ENCODE measurements at regions not wholly inside any gene's neighbourhood (a gene's known extent, or its start where the extent isn't known, plus 50 kb on each side); places are given as distances from the start of the nearest gene placed in this dataset.
"Not testable (repeated sequence)": the region's sequence is repeated elsewhere in the genome, so short reads cannot be mapped to it uniquely, and the experiment has no call there.

DNA sequence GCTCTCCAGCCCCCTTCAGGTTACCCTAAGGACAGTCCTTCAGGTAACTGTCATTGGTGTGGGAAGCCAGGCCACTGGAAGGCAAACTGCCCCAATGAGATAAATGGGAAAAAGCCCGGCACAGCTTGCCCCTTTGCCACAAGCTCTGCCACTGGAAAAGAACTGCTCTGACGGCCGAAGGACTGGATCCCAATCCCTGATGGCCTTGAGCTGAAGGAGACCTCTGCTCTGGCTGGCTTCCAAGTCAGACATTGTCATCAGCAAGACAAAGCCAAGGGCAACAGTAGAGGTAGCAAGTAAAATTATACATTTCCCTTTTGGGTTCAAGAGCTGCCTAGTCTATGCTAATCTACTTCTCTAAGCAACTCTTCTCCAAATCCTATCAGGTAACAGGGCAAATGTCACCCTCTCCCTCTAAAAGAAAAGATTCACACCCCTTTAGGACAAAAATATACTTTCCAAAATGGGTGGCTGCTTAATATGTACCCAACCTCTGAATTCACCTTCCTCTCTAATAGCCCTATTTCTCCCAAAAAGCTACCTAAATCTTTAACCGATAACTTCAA lies 145.8 kb downstream of the ADSS2 start:
- Histone ChIP-seq H3K9ac (ENCODE audit: low read length) (no peak overlapping the region), H3K9me3 (ENCODE audit: low read length) (no peaks in the 10 kb centered on the region), H3K9me2 (ENCODE audit: low read depth, low read length) (no peaks in the 10 kb centered on the region), H3K79me2 (ENCODE audit: insufficient read depth, low read length) (no peaks in the 10 kb centered on the region), H3K4me3 (ENCODE audit: low read depth, low read length, poor library complexity, severe bottlenecking) (no peak overlapping the region), H4K20me1 (ENCODE audit: insufficient read depth, low read length) (no peaks in the 10 kb centered on the region), H3K4me1 (ENCODE audit: insufficient read depth, low read length, severe bottlenecking) (no peaks in the 10 kb centered on the region), H3K27ac (ENCODE audit: low read depth, low read length, poor library complexity, severe bottlenecking) (no peak overlapping the region), H3K27me3 (ENCODE audit: insufficient read depth, low read length) (no peaks in the 10 kb centered on the region), H3K4me2 (ENCODE audit: low read length) (no peak overlapping the region), H3K36me3 (ENCODE audit: insufficient read depth, low read length) (no peaks in the 10 kb centered on the region), H3F3A (ENCODE audit: insufficient read depth, low read length) (no peaks in the 10 kb centered on the region), H2AFZ (ENCODE audit: low read length) (no peak overlapping the region)
- TF ChIP-seq EZH2 (IDR thresholded peaks at IDR 0.05; ENCODE audit: borderline replicate concordance, low read length): no peak
- TF ChIP-seq, protein P1, sequence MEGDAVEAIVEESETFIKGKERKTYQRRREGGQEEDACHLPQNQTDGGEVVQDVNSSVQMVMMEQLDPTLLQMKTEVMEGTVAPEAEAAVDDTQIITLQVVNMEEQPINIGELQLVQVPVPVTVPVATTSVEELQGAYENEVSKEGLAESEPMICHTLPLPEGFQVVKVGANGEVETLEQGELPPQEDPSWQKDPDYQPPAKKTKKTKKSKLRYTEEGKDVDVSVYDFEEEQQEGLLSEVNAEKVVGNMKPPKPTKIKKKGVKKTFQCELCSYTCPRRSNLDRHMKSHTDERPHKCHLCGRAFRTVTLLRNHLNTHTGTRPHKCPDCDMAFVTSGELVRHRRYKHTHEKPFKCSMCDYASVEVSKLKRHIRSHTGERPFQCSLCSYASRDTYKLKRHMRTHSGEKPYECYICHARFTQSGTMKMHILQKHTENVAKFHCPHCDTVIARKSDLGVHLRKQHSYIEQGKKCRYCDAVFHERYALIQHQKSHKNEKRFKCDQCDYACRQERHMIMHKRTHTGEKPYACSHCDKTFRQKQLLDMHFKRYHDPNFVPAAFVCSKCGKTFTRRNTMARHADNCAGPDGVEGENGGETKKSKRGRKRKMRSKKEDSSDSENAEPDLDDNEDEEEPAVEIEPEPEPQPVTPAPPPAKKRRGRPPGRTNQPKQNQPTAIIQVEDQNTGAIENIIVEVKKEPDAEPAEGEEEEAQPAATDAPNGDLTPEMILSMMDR (IDR thresholded peaks at IDR 0.05; ENCODE audit: low read length): no peak

GRCh38 chr1:244306544-244306943 lies 145.2 kb downstream of the ADSS2 start:
- Histone ChIP-seq H3K9me2 (ENCODE audit: low read depth, low read length) (no peaks in the 10 kb centered on the region), H3F3A (ENCODE audit: insufficient read depth, low read length) (no peaks in the 10 kb centered on the region), H3K9me3 (ENCODE audit: low read length) (no peaks in the 10 kb centered on the region), H3K4me1 (ENCODE audit: insufficient read depth, low read length, severe bottlenecking) (no peaks in the 10 kb centered on the region), H3K79me2 (ENCODE audit: insufficient read depth, low read length) (no peaks in the 10 kb centered on the region), H3K27me3 (ENCODE audit: insufficient read depth, low read length) (no peaks in the 10 kb centered on the region), H3K4me3 (ENCODE audit: low read depth, low read length, poor library complexity, severe bottlenecking) (no peak overlapping the region), H3K27ac (ENCODE audit: low read depth, low read length, poor library complexity, severe bottlenecking) (no peak overlapping the region), H4K20me1 (ENCODE audit: insufficient read depth, low read length) (no peaks in the 10 kb centered on the region), H3K9ac (ENCODE audit: low read length) (no peak overlapping the region), H2AFZ (ENCODE audit: low read length) (no peak overlapping the region), H3K36me3 (ENCODE audit: insufficient read depth, low read length) (no peaks in the 10 kb centered on the region), H3K4me2 (ENCODE audit: low read length) (no peak overlapping the region)
- no peak for TF ChIP-seq EZH2 (IDR thresholded peaks at IDR 0.05; ENCODE audit: borderline replicate concordance, low read length)
- TF ChIP-seq, protein P1 (IDR thresholded peaks at IDR 0.05; ENCODE audit: low read length): no peak

GRCh38 chr1:244309191-244309590 lies 142.5 kb downstream of the ADSS2 start:
- not testable (repeated sequence) for H3K36me3 ChIP-seq (ENCODE audit: insufficient read depth, low read length); H3K27me3 ChIP-seq (ENCODE audit: insufficient read depth, low read length); H4K20me1 ChIP-seq (ENCODE audit: insufficient read depth, low read length); H3K27ac ChIP-seq (ENCODE audit: low read depth, low read length, poor library complexity, severe bottlenecking); H3K4me1 ChIP-seq (ENCODE audit: insufficient read depth, low read length, severe bottlenecking); H3K9me3 ChIP-seq (ENCODE audit: low read length); H2AFZ ChIP-seq (ENCODE audit: low read length); H3K9me2 ChIP-seq (ENCODE audit: low read depth, low read length); H3K79me2 ChIP-seq (ENCODE audit: insufficient read depth, low read length); H3K4me3 ChIP-seq (ENCODE audit: low read depth, low read length, poor library complexity, severe bottlenecking); H3F3A ChIP-seq (ENCODE audit: insufficient read depth, low read length); H3K9ac ChIP-seq (ENCODE audit: low read length); H3K4me2 ChIP-seq (ENCODE audit: low read length)

GRCh38 chr1:244311784-244312532 lies 139.8 kb downstream of the ADSS2 start:
- H3K79me2 ChIP-seq (ENCODE audit: insufficient read depth, low read length): no peaks in the 10 kb centered on the region

More at GRCh38 chr1:244311784-244312532, 139.8 kb downstream of the ADSS2 start:
- no peaks in the 10 kb centered on the region for H4K20me1 ChIP-seq (ENCODE audit: insufficient read depth, low read length)
- no peak overlapping the region for H3K4me3 ChIP-seq (ENCODE audit: low read depth, low read length, poor library complexity, severe bottlenecking)
- H3K9me2 ChIP-seq (ENCODE audit: low read depth, low read length): no peaks in the 10 kb centered on the region
- no peak overlapping the region for H3K27ac ChIP-seq (ENCODE audit: low read depth, low read length, poor library complexity, severe bottlenecking)
- no peaks in the 10 kb centered on the region for H3K9me3 ChIP-seq (ENCODE audit: low read length)
- H3K27me3 ChIP-seq (ENCODE audit: insufficient read depth, low read length): no peaks in the 10 kb centered on the region
- H3K4me2 ChIP-seq (ENCODE audit: low read length): no peak overlapping the region
- H3K9ac ChIP-seq (ENCODE audit: low read length): no peak overlapping the region
- no peaks in the 10 kb centered on the region for H3K36me3 ChIP-seq (ENCODE audit: insufficient read depth, low read length)
- H2AFZ ChIP-seq (ENCODE audit: low read length): no peak overlapping the region
- TF ChIP-seq, protein P1 (IDR thresholded peaks at IDR 0.05; ENCODE audit: low read length): no peak
- TF ChIP-seq EZH2 (IDR thresholded peaks at IDR 0.05; ENCODE audit: borderline replicate concordance, low read length): no peak
- H3K4me1 ChIP-seq (ENCODE audit: insufficient read depth, low read length, severe bottlenecking): no peaks in the 10 kb centered on the region
- H3F3A ChIP-seq (ENCODE audit: insufficient read depth, low read length): no peaks in the 10 kb centered on the region
